GM04504 (cell line): ENCODE measurements at regions not wholly inside any gene's neighbourhood (a gene's known extent, or its start where the extent isn't known, plus 50 kb on each side); places are given as distances from the start of the nearest gene placed in this dataset.

Source experiments
- DNase-seq: peaks from one replicate; pipeline ENCODE4 v3.0.0-alpha.2; 2012; ENCODE audit warnings: low read depth

DNA sequence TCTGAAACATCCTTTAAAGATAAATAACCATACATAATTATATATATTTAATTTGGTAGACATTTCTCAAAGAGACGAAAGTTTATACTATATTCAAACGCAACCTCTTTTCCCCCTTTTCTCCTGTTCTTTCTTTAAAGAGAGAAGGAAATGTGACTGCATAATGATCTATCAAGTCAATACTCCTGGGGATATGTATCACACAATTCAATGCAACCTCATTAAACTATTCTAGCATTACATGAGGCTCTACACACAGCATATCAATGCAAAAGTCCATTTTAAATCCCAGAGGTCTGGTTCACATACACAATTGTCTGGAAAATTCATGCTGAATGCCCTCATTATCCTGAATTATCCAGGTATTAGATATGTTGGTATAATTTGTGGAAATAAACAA is 330.7 kb downstream of the LMX1A start:
- DNase-seq: no peak

DNA sequence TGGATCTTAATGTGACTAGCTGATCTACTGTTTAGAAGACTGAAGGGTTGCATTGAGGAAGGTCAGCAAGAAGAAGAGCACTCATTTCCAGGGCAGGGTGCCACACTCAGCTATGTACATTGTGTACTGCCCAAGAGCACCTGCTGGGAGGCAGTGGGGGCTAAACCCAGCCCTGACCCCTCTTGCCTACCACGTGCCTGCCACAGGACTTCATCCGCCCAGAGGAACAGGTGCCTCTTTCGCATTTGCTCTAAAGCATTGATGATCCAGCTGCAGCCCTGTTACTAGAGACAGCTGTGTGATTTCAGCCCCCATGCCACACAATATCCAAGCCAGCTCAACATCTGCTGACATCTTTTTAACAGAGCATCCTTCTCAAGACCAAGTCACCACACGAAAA is 341.8 kb downstream of the LMX1A start:
- no peak for DNase-seq

DNA sequence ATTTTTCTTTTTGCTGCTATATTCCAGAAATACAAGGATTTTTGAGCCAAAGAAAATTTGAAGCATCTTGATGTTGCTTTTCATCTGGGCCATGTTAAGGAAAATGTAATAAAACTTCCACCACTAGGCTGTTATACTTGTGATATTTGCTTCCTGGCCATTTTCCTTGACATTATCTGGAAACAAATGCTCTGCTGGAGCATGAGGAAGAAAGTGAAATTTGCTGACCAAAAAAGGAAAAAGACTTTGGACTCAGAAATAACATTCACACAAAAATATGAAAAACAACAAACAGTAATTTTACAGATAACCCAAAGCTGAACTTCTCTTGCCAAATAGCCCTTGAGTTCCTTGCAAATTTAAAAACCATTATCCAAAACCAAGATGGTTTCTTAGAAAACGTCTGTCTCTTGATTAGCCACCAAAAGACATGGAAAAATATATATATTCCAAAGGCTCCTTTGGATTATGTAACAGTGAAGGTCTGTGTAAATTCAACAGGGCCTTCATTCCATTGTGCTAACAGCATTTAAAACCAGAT is 344.5 kb downstream of the LMX1A start:
- DNase-seq: no peak

DNA sequence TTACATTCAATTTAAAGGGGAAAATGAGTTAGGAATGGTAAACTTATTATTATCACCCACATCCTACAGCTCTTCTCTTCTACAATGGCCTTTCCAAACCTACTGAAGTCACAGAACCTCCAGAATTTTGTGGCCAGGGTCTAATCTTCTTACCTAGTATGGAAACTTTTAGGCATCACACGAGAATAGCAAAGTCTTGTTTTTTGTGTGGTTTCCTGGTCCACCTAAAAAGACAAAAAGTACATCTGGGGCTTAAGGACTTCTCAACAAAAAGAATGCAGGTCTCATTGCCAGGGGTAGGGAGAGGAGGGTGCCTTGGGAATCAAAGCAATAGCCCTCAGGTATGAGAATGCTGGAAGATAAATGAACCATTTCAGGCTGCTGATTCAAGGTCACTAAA is 345.3 kb downstream of the LMX1A start:
- no peak for DNase-seq

DNA sequence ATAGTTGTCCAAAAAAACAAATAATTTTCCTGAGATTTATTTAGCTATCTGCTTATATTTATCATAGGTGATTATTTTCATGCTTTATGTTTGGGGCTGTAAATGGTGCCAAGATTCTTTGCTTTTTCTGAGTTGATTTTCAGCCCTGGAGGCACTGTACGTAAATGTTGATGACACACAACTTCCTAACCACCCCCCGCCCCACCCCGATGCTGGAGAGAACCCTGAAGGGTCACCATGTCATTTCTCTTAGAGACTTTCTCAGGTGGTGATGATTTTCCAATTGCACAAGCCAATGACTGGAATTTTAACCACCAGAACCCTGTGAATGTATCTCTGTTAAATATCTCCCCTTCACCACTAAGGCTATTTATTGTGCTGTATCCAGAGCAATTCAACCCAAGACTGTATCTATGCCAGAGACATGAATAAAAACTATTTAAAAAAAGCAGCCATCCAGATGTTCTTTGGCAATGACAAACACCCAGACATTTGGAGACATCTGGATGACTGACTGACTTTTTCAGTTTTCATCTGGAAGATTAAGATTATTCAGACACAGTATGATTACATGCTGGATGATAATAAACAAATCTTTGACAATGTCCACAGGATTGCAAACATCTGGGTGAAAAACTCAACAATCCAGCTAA is 346.0 kb downstream of the LMX1A start:
- no peak for DNase-seq

DNA sequence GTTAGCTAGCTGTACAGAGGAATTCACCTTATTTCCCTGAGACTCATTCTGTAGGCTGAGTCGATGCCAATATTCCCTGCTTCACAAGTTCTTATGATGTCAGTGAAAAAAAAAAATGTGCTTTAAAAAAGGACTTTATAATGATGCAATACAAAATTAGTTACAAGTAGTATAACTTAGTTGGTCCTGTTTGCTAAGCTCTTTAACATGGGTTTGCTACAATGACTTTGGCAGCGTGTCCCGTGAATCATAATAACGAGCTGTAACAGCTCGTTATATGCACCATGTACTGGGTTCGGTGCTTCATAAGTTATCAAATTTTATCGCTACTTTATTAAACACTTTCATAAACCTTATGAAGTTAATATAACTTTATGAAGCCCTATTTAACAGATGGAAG is 349.7 kb downstream of the LMX1A start:
- DNase-seq: no peak

DNA sequence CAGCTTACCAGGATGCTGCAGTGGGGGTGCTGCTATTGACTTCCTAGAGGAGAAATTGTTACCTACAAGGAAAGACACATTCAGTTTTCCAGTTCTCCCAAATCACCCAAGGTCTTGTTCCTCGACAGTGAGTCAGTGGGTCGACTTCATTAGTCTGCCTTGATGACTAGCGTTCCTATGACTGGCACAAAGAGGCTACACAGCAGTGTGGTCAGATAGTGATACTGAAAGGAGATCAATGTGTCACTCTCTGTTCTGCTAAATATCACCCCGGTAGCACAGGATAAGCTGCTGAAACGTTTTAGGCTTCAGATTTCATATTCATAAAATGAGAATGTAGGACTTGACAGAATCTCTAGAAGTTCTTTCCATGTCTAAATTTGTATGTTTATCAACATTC is 357.4 kb downstream of the LMX1A start:
- no peak for DNase-seq

DNA sequence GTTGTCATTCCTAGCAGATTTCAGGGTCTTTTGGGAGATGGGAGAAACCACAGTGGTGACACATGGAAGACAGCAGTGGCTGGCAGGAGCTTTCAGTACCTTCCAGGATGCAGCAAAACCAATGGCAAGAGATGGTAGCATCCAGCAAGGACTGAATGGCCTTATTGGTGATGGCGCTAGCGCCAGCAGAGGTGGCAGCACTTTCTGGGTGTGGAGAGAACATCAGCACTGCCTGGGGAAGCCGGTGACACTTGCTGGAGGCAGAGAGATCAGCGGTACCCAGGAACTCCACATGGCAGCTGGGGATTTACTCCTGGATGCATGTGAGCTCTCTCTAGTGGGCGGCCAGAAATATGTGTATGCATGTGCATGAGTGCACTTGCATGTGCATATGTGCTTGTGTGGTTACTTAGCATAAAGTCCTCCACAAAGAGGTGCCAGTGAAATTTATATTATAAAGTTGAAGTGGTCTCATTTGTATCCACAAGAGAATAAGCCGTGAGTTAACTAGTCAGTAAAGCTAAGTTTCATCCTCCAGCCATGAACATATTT is 364.7 kb downstream of the LMX1A start:
- DNase-seq: no peak

DNA sequence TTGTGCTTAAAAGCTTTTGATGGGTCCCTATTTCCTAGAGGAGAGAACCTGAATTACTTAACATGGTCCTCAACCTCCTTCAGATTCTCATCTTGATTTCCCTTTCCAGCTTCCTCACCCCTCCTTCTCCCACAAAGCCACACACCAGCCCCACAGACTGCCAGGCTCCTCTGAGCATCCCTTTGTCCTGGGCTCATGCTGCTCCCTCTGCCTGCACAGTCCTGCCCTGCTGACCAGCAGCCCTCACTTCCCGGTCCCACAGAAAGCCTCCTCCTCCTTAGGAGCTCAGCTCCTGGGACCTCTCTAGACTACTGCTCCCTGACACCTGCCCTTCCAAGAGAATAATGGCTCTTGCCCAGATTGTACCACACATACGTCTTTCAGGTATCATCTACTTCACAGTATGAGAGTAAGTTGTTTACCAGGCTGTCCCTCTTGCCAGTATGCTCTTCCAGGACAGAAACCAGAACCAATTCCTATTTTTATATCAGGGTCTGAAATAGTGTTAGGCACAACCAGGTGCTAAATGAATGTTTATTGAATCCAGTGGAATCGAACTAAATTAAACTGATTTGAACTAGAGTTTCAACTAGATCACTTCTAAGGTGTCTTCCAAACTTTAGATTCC is 373.4 kb downstream of the LMX1A start:
- DNase-seq: no peak

DNA sequence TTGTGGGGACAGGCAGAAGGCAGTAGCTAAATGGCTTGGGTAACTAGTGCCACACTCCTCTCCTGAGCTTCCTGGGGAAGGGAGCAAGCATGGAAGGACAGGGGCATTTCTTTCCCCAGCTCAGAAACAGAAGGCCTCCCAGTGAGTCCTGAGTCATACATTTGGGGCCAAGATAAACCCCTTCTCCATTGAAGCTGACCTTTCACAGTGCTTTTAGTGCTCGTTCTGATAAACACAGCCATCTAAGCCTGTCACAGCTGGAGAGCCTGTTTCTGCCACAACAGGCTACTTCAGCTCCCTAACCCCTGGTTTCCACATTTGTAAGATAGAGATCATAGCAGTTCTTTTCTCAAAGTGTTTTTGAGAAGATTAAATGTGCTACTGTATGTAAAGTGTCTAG is 374.0 kb downstream of the LMX1A start:
- DNase-seq: no peak

DNA sequence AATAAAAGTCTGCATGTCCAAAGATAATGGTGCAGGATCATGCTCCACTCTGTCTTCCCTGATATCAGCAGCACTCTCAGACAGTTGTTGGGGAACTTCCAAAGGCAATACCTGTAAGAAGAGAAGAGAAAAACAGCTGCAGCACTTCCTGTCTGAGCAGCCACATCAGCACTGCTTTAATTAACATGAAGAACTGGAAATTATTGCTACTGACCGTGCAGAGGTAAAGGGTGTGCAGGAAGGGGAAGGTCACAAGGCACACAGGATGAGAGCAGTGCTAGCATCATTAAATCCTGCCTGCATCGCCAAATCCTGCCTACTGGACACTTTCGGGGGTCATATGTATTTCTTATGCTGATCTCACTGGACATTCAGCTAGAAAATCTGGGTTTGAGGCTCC is 379.0 kb downstream of the LMX1A start:
- no peak for DNase-seq

DNA sequence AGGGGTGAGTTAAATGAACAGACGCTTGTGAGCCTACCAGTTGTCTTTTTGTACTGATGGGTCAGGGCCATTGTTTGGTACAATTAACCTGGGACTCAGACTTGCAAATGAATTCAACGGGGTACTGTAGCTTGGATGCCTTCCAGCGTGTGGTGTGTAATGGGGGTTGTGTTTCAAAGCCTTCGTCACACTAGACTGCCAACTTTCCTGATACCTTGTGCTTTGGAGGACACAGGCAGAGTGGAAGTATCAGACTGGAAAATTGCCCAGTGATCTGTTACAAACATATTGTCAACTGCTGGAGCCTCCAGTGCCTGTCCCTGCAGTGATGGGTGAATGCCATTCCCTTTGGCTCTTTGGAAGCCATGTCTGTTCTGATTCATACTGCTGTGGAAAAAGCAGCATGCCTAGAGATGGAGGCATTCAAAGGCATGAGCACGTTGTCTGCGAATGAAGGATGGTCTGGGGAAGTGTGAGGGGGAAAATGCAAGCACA is 384.5 kb downstream of the LMX1A start:
- DNase-seq: no peak

DNA sequence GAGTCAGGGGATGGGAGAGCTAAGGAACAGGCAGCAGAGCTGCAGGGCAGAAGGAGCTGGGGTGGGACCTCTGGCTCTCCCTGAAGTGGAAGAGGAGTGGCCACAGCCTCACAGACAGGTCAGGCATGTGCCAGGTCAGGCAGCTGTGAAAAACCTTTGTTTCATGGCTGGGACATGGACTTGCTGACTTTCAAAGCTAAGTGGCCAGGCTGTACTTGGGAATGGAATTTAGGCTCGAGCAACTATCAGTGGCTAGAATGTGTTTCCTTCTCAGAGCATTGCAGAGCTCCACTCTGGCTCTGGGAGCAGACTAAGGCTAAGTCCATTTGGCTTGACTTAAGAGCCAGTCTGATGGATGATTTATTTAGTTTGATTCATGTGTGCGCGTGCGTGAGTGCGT is 385.1 kb downstream of the LMX1A start:
- no peak for DNase-seq

DNA sequence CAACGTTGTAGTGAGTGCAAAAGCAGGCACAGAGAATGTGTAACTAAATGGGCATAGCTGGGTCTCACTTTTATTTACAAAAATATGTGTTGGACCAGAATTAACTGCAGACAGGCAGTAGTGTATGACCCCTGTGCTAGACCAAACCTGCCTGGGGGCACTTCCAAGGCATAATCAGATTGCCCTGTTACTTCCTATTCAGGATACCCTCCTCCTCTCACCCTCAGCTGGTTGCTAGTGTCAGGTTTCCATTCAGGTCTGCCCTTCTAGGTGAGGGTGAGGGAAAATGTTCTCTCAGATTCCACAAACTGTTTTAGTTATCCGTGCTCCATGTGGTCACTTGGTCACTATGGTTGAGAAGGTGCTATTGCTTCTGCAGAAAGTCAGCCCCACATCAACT is 387.3 kb downstream of the LMX1A start:
- DNase-seq: no peak

DNA sequence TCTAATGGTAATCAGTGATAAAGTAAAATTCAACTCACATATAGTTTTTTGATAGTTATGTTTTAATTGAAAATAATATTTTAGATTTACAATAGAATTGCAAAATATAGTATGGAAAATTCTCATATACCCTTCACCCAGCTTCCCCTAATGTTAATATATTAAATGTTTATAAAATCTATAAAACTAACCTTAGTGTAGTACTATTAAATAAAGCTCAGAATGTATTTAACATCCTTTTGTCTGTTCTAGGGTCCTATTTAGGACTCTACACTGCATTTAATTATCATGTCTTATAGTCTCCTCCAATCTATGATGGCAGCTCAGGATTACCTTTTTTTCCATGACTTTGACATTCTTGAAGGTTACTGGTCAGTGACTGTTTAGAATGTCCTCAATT is 389.2 kb downstream of the LMX1A start:
- no peak for DNase-seq

DNA sequence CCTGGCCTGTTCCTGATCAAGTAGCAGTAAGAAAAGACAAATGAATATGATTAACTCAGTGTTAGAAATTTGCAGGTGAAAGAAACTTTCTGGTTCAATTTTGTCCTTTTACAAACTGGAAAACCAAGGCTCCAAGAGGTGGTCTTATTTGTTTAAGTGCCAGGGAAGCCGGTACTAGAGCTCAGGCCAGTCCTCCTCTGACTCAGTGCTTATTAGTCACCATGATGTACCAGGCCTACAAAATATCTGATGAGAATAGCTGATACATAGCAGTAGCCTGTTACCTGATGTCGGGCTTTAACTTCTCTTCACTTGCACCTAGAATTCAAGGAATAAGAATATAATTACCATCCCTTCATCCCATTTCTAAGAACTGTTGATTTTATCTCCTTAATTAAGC is 394.8 kb downstream of the LMX1A start:
- no peak for DNase-seq

DNA sequence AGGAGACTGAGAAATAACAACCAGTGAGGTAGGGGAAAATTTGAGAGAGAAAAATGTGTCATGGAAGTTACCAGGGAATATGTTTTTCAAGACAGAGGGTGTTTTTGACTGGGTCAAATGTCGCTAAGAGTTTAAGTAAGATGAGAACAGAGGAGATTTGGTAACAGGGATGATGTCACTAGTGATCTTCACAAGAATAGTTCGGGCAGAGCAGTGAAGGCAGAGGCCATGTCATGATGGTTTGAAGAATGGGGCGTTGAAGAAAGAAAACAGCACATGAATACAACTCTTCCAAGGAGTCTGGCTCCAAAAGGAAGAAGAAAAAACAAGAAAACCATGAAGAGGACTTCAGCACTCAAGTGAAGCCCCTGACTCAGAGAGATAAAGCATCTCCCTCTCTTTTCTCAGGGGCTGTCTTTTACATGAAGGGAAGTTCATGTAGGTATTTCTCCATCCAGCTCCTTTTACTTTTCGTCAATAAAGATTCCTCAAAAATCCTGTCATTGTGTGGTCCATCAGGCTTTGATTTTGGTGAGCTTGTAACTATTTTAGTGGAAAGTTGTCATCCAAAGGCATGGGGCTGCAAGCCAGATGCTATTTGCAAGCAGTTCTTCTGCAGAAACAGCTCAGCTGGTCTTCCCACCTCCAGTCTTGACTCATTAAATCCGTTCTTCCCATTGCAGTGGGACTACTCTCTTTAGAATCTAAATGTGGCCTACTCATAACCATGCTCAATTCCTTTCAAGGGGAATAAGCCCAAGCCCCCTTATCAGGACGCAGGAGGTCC is 397.3 kb downstream of the LMX1A start:
- no peak for DNase-seq

DNA sequence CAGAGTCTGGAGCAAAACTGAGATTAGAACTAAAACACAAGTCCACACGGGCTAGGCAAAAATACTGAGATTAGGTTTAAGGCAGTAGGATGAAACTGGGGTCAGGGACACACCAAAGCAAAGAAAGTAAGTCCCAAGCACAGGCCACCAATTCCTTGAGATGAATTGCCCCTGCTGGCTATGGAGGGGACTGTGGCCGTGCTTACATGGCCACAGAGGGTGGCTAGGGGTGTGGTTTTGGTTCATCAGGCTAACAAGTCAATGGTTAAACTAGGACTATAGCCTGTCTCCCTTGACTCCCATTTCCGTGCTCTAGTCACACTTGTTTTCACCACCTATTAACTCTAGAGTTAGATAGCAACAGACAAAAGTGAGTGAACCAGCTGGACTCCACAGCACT is 394.8 kb downstream of the PBX1 start:
- DNase-seq: no peak

DNA sequence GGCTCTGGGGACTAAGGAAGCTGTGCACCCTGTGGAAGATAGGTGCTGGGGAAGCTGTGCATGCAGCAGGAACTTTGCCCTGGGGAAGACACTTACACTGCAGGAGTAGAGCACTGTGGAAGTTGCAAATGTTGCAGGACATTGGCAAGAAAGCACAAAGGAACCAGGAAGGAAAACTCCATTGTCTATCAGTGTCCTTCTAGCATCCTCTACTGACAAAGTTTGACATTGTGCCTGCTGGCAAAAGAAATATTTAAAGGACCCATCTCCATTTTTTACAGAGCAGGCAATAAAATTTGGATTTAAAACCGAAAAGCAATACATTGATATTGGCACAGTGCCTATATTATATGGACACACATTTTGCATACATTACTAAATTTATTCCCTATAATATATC is 394.1 kb downstream of the PBX1 start:
- DNase-seq: no peak

DNA sequence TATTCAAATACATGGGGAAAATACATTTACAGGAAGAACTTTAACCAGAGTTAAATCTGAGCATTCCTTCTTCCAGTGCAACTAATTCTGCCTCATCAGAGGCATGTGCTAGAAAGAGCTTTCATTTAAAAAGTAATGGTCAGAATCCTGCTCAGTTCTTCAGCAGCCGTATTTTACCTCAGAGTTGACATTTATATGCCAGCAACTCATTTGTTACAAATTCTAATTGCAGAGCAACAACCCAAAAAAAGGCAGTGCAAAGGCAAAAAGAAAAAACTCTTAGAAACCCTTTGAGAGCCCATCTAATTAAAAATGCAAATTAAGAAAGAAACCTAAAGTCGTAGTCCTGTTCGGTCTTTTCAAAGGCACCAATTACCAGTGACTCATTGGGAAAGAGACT is 392.5 kb downstream of the PBX1 start:
- no peak for DNase-seq

DNA sequence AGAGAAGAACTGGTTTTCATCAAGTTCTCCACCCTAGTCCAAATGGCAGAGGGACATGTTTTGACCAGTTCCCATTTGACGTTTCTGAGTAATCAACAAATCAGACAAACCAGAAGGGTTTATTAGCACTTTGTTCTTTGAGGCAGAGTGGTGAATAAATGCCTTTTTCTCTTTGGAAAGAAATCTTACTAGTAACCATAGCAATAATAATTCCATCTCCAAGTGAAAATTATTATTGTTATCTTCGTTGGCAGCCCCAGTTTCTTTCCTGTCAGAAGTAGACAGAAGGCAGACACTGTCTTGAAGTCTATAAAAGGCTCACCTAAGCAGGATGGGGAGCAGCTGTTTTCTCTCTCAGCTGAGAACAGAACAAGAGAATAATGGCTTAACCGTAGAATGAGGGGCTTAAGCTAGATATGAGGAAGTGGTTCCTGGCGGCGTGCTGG is 391.6 kb downstream of the PBX1 start:
- no peak for DNase-seq

DNA sequence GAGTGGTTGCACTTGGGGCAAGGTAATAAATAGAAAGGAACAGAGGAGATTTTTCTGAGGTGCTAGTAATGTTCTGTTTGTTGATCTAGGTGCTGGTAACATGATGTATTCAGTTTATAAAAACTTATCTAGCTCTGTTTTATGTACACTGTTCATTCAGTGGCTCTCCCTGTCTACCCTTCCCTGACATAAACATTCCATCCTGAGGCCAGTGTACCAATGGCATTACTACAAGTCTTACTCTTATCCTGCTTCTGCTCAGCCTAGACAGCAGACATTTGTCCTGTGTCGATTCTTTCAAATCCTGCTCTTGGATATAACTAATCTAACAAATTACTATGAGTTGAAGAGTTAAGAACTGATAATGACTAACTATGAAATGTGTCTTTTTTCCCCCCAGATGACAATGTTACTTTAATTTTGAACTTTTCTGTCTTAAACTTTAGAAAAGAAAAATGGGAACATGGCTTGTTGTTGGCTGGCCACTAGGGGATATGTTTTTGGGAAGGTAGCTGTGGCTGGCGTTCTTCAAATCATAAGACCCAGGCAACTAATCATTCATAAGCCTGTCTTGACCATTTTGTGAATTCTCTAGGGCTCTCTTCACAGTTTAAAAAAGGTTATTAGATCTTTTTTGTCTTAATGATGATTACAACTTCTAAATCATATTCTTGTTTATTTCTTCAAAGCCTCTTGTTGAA is 390.9 kb downstream of the PBX1 start:
- no peak for DNase-seq
